ENCODE measurements at regions not wholly inside any gene's neighbourhood (a gene's known extent, or its start where the extent isn't known, plus 50 kb on each side); places are given as distances from the start of the nearest gene placed in this dataset.
"Not testable (repeated sequence)": the region's sequence is repeated elsewhere in the genome, so short reads cannot be mapped to it uniquely, and the experiment has no call there.

DNA sequence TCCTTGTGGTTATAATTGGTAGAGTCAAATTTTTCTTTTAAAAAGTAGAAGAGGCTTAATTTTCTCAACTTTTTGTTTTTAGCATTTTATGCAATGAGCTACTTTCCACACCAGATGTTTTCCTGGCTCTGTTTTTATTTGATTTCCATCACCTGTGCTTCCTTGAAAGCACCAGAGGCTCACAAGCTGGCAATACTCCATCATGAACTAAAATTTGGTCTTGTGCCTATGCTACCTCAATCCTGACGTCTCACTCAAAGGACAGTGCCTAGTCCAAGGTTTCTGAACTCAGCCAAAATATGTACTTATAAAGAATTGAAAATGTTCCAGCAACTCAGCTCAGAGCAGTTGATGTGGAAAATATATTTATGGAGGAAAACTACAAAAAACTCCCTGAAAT lies 914.0 kb upstream of the PRKX start:
- WGBS, 4 donors: 13 to 43% (median 28%) methylated on average over 1 of the region's 1 CpG
- no peaks in the 10 kb centered on the region for H3K36me3 ChIP-seq (replicated peaks in 1 of 2)
- peak in 4 of 7 donors; percentile 6 to 15 (median 12) for DNase-seq
- no peaks in the 10 kb centered on the region for H3K27me3 ChIP-seq
- H3K4me1 ChIP-seq (replicated peaks in 1 of 2): no peaks in the 10 kb centered on the region
- no peak overlapping the region for H3K4me3 ChIP-seq
- no peak for TF ChIP-seq POLR2A (IDR thresholded peaks at IDR 0.05)
- TF ChIP-seq, protein P1, sequence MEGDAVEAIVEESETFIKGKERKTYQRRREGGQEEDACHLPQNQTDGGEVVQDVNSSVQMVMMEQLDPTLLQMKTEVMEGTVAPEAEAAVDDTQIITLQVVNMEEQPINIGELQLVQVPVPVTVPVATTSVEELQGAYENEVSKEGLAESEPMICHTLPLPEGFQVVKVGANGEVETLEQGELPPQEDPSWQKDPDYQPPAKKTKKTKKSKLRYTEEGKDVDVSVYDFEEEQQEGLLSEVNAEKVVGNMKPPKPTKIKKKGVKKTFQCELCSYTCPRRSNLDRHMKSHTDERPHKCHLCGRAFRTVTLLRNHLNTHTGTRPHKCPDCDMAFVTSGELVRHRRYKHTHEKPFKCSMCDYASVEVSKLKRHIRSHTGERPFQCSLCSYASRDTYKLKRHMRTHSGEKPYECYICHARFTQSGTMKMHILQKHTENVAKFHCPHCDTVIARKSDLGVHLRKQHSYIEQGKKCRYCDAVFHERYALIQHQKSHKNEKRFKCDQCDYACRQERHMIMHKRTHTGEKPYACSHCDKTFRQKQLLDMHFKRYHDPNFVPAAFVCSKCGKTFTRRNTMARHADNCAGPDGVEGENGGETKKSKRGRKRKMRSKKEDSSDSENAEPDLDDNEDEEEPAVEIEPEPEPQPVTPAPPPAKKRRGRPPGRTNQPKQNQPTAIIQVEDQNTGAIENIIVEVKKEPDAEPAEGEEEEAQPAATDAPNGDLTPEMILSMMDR (IDR thresholded peaks at IDR 0.05): no peak
- intact Hi-C loops (cut with DNase I): no loop called here
- H3K9me3 ChIP-seq (replicated peaks in 1 of 3): no peaks in the 10 kb centered on the region
- no peak overlapping the region for H3K27ac ChIP-seq

DNA sequence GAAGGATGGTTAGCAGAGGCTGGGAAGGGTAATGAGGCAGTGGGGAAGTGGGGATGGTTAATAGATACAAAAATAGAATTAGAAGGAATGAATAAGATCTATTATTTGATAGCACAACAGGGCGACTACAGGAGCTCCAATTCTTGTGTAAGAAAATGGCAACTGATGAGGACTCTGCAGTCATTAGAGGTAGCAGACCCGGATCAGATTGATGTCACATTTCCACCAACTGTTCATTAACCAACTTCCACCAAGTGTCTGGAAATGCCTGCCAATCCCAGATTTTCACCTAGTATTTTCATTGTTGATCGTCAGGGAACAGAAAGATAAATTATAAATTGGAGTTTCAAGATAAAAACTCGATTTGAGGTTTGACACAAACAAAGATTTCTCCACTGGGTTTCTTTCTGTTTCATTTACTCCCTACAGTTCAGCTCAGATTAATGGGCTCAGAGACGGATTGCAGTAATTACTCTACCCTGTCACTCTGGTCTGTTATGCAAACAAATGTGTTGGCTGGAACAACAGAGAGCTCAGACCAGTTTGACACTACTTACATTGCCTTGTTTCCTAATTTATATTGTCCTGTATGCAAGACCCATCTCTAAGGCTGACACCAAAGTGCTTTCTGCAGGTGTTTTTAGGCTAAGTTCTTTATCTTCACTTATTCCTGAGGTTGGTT lies 909.2 kb upstream of the PRKX start:
- Histone ChIP-seq H3K4me3 (no peak overlapping the region), H3K36me3 (replicated peaks in 1 of 2) (no peaks in the 10 kb centered on the region), H3K4me1 (replicated peaks in 1 of 2) (no peaks in the 10 kb centered on the region), H3K27me3 (no peaks in the 10 kb centered on the region), H3K9me3 (replicated peaks in 1 of 3) (no peaks in the 10 kb centered on the region), H3K27ac (no peak overlapping the region)
- 19 to 33% (median 26%) methylated on average over 5 of the region's 5 CpGs for WGBS, 4 donors
- intact Hi-C loops (cut with DNase I): no loop called here
- no peak for DNase-seq
- no peak for TF ChIP-seq POLR2A (IDR thresholded peaks at IDR 0.05)
- TF ChIP-seq, protein P1 (IDR thresholded peaks at IDR 0.05): no peak

DNA sequence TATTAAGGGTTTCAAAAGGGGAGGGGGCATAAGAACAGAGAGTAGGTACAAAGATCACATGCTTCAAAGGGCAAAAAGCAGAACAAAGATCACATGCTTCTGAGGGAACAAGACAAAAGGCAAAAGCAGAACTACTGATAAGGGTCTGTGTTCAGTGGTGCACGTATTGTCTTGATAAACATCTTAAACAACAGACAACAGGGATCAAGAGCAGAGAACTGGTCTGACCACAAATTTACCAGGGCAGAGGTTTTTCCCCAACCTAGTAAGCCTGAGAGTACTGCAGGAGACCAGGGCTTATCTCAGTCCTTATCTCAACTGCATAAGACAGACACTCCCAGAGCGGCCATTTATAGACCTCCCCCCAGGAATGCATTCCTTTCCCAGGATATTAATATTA lies 900.2 kb upstream of the PRKX start:
- H3K9me3 ChIP-seq (replicated peaks in 1 of 3); intact Hi-C loops (cut with DNase I); H3K27ac ChIP-seq; DNase-seq; H3K36me3 ChIP-seq (replicated peaks in 1 of 2); H3K4me1 ChIP-seq (replicated peaks in 1 of 2); H3K27me3 ChIP-seq; H3K4me3 ChIP-seq: not testable (repeated sequence)
- 77 to 87% (median 84%) methylated on average over 2 of the region's 2 CpGs for WGBS, 4 donors

DNA sequence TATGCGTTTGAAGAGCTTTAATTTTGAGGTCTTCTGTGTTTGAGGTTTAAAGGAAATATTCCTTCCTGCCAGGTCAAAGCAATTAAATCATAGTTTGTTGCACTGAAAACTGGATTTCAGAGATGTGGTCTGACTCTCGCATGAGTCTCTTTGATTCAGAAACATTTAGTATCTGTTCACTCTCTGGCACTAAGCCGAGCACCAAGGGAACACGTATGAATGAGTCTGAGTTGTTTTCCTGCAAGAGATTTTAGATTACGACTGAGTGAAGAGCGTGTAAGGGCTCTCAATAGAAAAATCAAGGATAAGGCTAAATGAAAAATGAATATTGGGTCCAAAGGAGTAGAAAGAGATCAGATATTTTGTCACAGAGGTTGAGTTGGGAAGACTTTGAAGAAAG lies 875.4 kb upstream of the PRKX start:
- Histone ChIP-seq H3K27me3 (no peaks in the 10 kb centered on the region), H3K36me3 (replicated peaks in 1 of 2) (no peaks in the 10 kb centered on the region), H3K4me1 (replicated peaks in 1 of 2) (no peaks in the 10 kb centered on the region), H3K4me3 (no peak overlapping the region), H3K27ac (no peak overlapping the region), H3K9me3 (replicated peaks in 1 of 3) (no peaks in the 10 kb centered on the region)
- no peak for DNase-seq
- intact Hi-C loops (cut with DNase I): no loop called here
- 70 to 73% (median 72%) methylated on average over 6 of the region's 6 CpGs for WGBS, 4 donors
- TF ChIP-seq, protein P1 (IDR thresholded peaks at IDR 0.05): no peak
- TF ChIP-seq POLR2A (IDR thresholded peaks at IDR 0.05): no peak

DNA sequence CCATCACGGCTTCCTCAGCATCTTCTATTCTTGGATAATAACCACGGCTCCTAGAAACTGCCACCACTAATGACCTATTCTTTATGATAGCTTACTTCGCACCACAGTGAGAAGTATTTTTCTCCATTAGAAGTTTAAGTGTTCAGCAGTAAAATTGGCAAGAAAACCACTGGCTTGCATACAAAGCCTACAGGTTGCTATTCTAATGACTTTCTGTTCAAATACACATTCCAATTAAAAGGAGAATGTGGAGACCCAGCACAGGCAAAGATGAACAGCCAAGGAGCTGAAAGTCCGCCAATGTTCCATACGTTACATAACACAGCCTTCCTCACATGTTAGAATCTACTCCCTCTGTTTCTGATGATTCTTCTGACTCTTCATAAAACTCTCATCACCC lies 875.0 kb upstream of the PRKX start:
- DNase-seq: no peak
- TF ChIP-seq, protein P1 (IDR thresholded peaks at IDR 0.05): no peak
- no peak for TF ChIP-seq POLR2A (IDR thresholded peaks at IDR 0.05)
- no peak overlapping the region for H3K4me3 ChIP-seq
- H3K9me3 ChIP-seq (replicated peaks in 1 of 3): no peaks in the 10 kb centered on the region
- no peaks in the 10 kb centered on the region for H3K27me3 ChIP-seq
- 71 to 78% (median 75%) methylated on average over 5 of the region's 5 CpGs for WGBS, 4 donors
- no peaks in the 10 kb centered on the region for H3K4me1 ChIP-seq (replicated peaks in 1 of 2)
- no peak overlapping the region for H3K27ac ChIP-seq
- H3K36me3 ChIP-seq (replicated peaks in 1 of 2): no peaks in the 10 kb centered on the region
- intact Hi-C loops (cut with DNase I): no loop called here
